Peyer's patch (tissue), 4 donors: ENCODE measurements at regions not wholly inside any gene's neighbourhood (a gene's known extent, or its start where the extent isn't known, plus 50 kb on each side); places are given as distances from the start of the nearest gene placed in this dataset.

Experiments
- CTCF ChIP-seq, 6 experiments: fragments of 450-650 bp in 4 of 6; fragments of 200-600 bp in 2 of 6; sonication (generic) in 1 of 6; IDR thresholded peaks; one replicate each; pipeline ENCODE4 v1.5.1; 2017 to 2019; ENCODE audit warnings: antibody characterized with exemption in 6 of 6, mild to moderate bottlenecking in 3 of 6, moderate library complexity in 1 of 6
- POLR2A ChIP-seq, 2 donors: fragments of 450-650 bp; IDR thresholded peaks; one replicate each; pipeline ENCODE4 v1.5.1; 2017; ENCODE audit warnings: antibody characterized with exemption in 2 of 2, mild to moderate bottlenecking in 2 of 2, moderate library complexity in 2 of 2

- TF ChIP-seq CTCF (IDR thresholded peaks at IDR 0.05): no peak
- no peak for TF ChIP-seq POLR2A (IDR thresholded peaks at IDR 0.05)
Measured at GRCh38 chr3:73299184-73299691, 237.8 kb downstream of the EBLN2 start.
